Lung (tissue), 11 donors: ENCODE measurements at regions not wholly inside any gene's neighbourhood (a gene's known extent, or its start where the extent isn't known, plus 50 kb on each side); places are given as distances from the start of the nearest gene placed in this dataset.
"Not testable (repeated sequence)": the region's sequence is repeated elsewhere in the genome, so short reads cannot be mapped to it uniquely, and the experiment has no call there.

ENCODE experiments used
- ATAC-seq: fragments of 200-7000 bp; cut with Tn5 transposase; one replicate; pipeline ENCODE4 v1.9.1; 2020; ENCODE audit warnings: moderate number of reproducible peaks; ENCODE audit not compliant: insufficient read depth, low FRiP score
- DNase-seq, 3 donors: peaks; one replicate each; pipeline ENCODE4 v3.0.0-alpha.2; 2013 to 2017
- H3K27ac ChIP-seq, 2 donors: one replicate each; pipeline ENCODE4 v1.5.1; 2013; ENCODE audit warnings: mild to moderate bottlenecking in 2 of 2, moderate library complexity in 2 of 2, control low read depth in 1 of 2, inconsistent platforms in 1 of 2, low read depth in 1 of 2, low read length in 1 of 2
- H3K27me3 ChIP-seq, 3 donors: one replicate each; pipeline ENCODE4 v1.5.1; 2013; ENCODE audit warnings: low read length in 2 of 3; ENCODE audit not compliant: control insufficient read depth in 3 of 3, insufficient read depth in 3 of 3
- H3K36me3 ChIP-seq, 4 donors: one replicate each; pipeline ENCODE4 v1.5.1; 2013; ENCODE audit warnings: low read length in 4 of 4, mild to moderate bottlenecking in 1 of 4, moderate library complexity in 1 of 4; ENCODE audit not compliant: control insufficient read depth in 4 of 4, insufficient read depth in 4 of 4
- H3K4me1 ChIP-seq, 5 donors: one replicate each; pipeline ENCODE4 v1.5.1; 2013; ENCODE audit warnings: low read length in 5 of 5, mild to moderate bottlenecking in 2 of 5, moderate library complexity in 1 of 5; ENCODE audit not compliant: control insufficient read depth in 5 of 5, insufficient read depth in 5 of 5
- H3K4me3 ChIP-seq: one replicate; pipeline ENCODE4 v1.5.1; 2013; ENCODE audit warnings: mild to moderate bottlenecking, control low read depth, moderate library complexity
- H3K9ac ChIP-seq, 2 donors: one replicate each; pipeline ENCODE4 v1.5.1; 2013; ENCODE audit warnings: low read length in 2 of 2, control low read depth in 1 of 2; ENCODE audit not compliant: insufficient read depth in 1 of 2
- H3K9me3 ChIP-seq, 4 donors: one replicate each; pipeline ENCODE4 v1.5.1; 2013; ENCODE audit warnings: low read length in 3 of 4, mild to moderate bottlenecking in 1 of 4, moderate library complexity in 1 of 4; ENCODE audit not compliant: control insufficient read depth in 4 of 4, insufficient read depth in 3 of 4
- WGBS, 2 donors: extraction: QIAGEN DNeasy Blood & Tissue Kit; methylation state at CpG; one replicate each; pipeline ENCODE4 v1.1.7; 2013; 5-methylcytosine and 5-hydroxymethylcytosine counted together
- TF ChIP-seq, protein P1 (sequence below): IDR thresholded peaks from 2 replicates; pipeline ENCODE4 v1.5.1; 2012; ENCODE audit warnings: mild to moderate bottlenecking; ENCODE audit errors: control extremely low read depth, extremely low read depth
- donor health status: control.
- donor health status: control.
- donor health status: Bipolar disorder and iron deficiency.
- donor health status: healthy.
- donor health status: DM: yes; HTN: yes; CAD: no.

DNA sequence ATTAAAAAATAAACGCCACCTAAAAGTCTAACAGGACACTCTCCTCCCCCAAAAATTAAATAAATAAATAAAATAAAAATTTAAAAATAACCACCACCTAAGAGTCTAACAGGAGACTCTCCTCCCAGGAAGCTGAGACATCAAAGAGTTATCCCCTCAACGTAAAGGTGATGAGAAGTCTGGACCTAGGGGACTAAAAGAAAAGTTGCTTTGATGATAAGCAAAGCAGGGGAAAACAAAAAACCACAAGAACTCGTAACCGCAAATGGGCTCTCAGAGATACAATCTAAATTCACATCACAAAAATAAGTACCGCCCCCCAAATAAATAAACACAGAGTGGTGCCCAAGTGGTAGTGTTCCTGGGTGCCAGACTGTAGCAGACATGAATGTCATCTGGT lies 412.2 kb downstream of the ZFHX3 start:
- Histone ChIP-seq H3K9me3 (peaks cover 0 to 6% (median 1%) of the 10 kb centered on the region in 4 donors), H3K9ac (no peak overlapping the region), H3K36me3 (no peaks in the 10 kb centered on the region), H3K4me3 (no peak overlapping the region), H3K4me1 (no peaks in the 10 kb centered on the region), H3K27me3 (no peaks in the 10 kb centered on the region), H3K27ac (no peak overlapping the region)
- ATAC-seq (no peak), DNase-seq (no peak)
- TF ChIP-seq, protein P1, sequence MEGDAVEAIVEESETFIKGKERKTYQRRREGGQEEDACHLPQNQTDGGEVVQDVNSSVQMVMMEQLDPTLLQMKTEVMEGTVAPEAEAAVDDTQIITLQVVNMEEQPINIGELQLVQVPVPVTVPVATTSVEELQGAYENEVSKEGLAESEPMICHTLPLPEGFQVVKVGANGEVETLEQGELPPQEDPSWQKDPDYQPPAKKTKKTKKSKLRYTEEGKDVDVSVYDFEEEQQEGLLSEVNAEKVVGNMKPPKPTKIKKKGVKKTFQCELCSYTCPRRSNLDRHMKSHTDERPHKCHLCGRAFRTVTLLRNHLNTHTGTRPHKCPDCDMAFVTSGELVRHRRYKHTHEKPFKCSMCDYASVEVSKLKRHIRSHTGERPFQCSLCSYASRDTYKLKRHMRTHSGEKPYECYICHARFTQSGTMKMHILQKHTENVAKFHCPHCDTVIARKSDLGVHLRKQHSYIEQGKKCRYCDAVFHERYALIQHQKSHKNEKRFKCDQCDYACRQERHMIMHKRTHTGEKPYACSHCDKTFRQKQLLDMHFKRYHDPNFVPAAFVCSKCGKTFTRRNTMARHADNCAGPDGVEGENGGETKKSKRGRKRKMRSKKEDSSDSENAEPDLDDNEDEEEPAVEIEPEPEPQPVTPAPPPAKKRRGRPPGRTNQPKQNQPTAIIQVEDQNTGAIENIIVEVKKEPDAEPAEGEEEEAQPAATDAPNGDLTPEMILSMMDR = no peak
- 88 to 94% methylated on average over 5 of the region's 5 CpGs for WGBS, 2 donors

DNA sequence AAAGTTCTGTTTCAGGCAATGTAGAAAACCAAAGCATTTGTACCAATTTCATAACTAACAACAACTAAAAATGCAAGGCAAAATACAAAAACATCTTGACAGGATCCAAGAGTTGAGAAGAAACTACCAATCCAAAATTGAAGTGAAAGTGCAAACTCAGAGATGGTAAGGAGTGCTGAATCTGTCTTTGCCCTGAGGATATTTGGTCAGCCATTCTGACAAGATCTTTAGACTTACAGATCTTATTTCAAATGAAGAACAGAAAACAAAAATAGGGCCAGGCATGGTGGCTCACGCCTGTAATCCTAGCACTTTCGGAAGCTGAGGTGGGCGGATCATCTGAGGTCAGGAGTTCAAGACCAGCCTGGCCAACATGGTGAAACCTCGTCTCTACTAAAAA lies 412.8 kb downstream of the ZFHX3 start:
- ATAC-seq (no peak), DNase-seq (no peak)
- WGBS, 2 donors = 96% methylated on average over 4 of the region's 4 CpGs
- Histone ChIP-seq H3K9ac (no peak overlapping the region), H3K4me3 (no peak overlapping the region), H3K4me1 (no peaks in the 10 kb centered on the region), H3K36me3 (no peaks in the 10 kb centered on the region), H3K27me3 (no peaks in the 10 kb centered on the region), H3K9me3 (peaks cover 0 to 3% (median 0%) of the 10 kb centered on the region in 4 donors), H3K27ac (no peak overlapping the region)
- TF ChIP-seq, protein P1 = no peak

DNA sequence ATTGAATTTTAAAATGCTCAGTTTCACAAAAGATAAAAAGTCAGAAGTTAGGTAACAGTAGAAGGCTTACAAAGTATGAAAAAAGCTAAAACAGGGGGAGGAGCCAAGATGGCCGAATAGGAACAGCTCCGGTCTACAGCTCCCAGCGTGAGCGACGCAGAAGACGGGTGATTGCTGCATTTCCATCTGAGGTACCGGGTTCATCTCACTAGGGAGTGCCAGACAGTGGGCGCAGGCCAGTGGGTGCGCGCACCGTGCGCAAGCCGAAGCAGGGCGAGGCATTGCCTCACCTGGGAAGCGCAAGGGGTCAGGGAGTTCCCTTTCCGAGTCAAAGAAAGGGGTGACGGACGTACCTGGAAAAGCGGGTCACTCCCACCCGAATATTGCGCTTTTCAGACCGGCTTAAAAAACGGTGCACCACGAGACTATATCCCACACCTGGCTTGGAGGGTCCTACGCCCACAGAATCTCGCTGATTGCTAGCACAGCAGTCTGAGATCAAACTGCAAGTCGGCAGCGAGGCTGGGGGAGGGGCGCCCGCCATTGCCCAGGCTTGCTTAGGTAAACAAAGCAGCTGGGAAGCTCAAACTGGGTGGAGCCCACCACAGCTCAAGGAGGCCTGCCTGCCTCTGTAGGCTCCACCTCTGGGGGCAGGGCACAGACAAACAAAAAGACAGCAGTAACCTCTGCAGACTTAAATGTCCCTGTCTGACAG lies 420.6 kb downstream of the ZFHX3 start:
- not testable (repeated sequence) for H3K36me3 ChIP-seq, DNase-seq, H3K9me3 ChIP-seq, H3K27ac ChIP-seq, H3K27me3 ChIP-seq, H3K9ac ChIP-seq, H3K4me3 ChIP-seq, ATAC-seq, H3K4me1 ChIP-seq
- 73 to 75% methylated on average over 21 to 28 of the region's 30 CpGs for WGBS, 2 donors

DNA sequence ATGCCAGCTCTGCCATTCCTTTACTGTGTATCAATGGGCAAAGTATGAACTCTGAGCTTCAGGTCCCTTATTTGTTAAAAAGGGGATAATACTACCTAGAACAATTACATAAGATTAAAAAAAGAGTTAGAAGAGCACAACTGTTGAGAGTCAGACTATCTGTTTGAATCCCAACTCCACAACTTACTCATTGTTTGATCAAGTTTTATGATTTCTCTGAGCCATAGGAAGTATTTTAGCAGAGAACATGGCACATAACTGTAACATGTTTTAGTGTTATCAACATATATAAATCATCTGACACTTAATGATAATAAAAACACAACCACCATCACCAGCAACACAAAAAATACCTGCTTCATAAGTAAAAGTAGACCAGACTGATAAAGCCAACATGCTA lies 421.3 kb downstream of the ZFHX3 start:
- no peak overlapping the region for H3K27ac ChIP-seq
- H3K4me3 ChIP-seq = no peak overlapping the region
- no peaks in the 10 kb centered on the region for H3K9me3 ChIP-seq
- TF ChIP-seq, protein P1 = no peak
- H3K27me3 ChIP-seq = no peaks in the 10 kb centered on the region
- ATAC-seq = no peak
- no peak overlapping the region for H3K9ac ChIP-seq
- no peaks in the 10 kb centered on the region for H3K4me1 ChIP-seq
- no peak for DNase-seq
- H3K36me3 ChIP-seq = no peaks in the 10 kb centered on the region
